CD4-positive, alpha-beta T cell (primary cell): ENCODE measurements at regions not wholly inside any gene's neighbourhood (a gene's known extent, or its start where the extent isn't known, plus 50 kb on each side); places are given as distances from the start of the nearest gene placed in this dataset.

ENCODE experiments used
- ATAC-seq: fragments of 200-7000 bp; cut with Tn5 transposase; one replicate; pipeline ENCODE4 v1.10.0; 2022; ENCODE audit warnings: mild to moderate bottlenecking; ENCODE audit not compliant: poor library complexity
- CTCF ChIA-PET: fragments of 350-600 bp; sonication (Branson Sonifier 250); formaldehyde crosslinking; loops from one replicate; lab custom pipeline; 2021; ENCODE audit warnings: antibody characterized with exemption, inconsistent platforms; lab: Charles Lee
- POLR2A ChIA-PET: fragments of 350-600 bp; sonication (Branson Sonifier 250); formaldehyde crosslinking; loops from one replicate; lab custom pipeline; 2021; ENCODE audit warnings: antibody characterized with exemption, inconsistent platforms; lab: Charles Lee
- DNase-seq, 14 experiments: peaks; one replicate each; pipeline ENCODE4 v3.0.0-alpha.2; 2013 to 2020; ENCODE audit warnings: mixed read lengths in 2 of 14
- H3K27ac ChIP-seq, 2 donors: one replicate each; pipeline versions ENCODE4 v1.5.1 to v1.7.0; 2013; ENCODE audit warnings: low read length in 2 of 2, low read depth in 1 of 2, mild to moderate bottlenecking in 1 of 2
- H3K27me3 ChIP-seq, 2 experiments: 1 replicate in 1 of 2; 2 replicates in 1 of 2; pipeline versions ENCODE4 v1.6.1 to v1.7.0; 2013; ENCODE audit warnings: low read length in 2 of 2, control low read depth in 1 of 2, mild to moderate bottlenecking in 1 of 2, moderate library complexity in 1 of 2; ENCODE audit not compliant: insufficient read depth in 2 of 2, control insufficient read depth in 1 of 2
- H3K36me3 ChIP-seq: one replicate; pipeline ENCODE4 v1.6.1; 2013; ENCODE audit warnings: low read length, control low read depth; ENCODE audit not compliant: insufficient read depth
- H3K4me1 ChIP-seq: one replicate; pipeline ENCODE4 v1.6.1; 2013; ENCODE audit warnings: low read length, control low read depth; ENCODE audit not compliant: insufficient read depth
- H3K4me3 ChIP-seq: one replicate; pipeline ENCODE4 v1.5.1; 2013; ENCODE audit warnings: mild to moderate bottlenecking, low read length, moderate library complexity
- H3K9me3 ChIP-seq, 2 experiments: 1 replicate in 1 of 2; 2 replicates in 1 of 2; pipeline versions ENCODE4 v1.6.1 to v1.7.0; 2013; ENCODE audit warnings: low read length in 2 of 2, mild to moderate bottlenecking in 2 of 2, control low read depth in 1 of 2, moderate library complexity in 1 of 2; ENCODE audit not compliant: control insufficient read depth in 1 of 2, insufficient read depth in 1 of 2
- H3K27ac Mint-ChIP-seq: one replicate; pipeline ENCODE4 v1.8.0; 2020; ENCODE audit warnings: mixed read lengths
- H3K27me3 Mint-ChIP-seq: one replicate; pipeline ENCODE4 v1.8.0; 2021; ENCODE audit warnings: mixed read lengths
- H3K36me3 Mint-ChIP-seq: one replicate; pipeline ENCODE4 v1.8.0; 2021; ENCODE audit warnings: low read depth, mixed read lengths
- H3K4me1 Mint-ChIP-seq: one replicate; pipeline ENCODE4 v1.8.0; 2021; ENCODE audit warnings: low read depth, mixed read lengths
- H3K4me3 Mint-ChIP-seq: one replicate; pipeline ENCODE4 v1.8.0; 2020; ENCODE audit warnings: mild to moderate bottlenecking, mixed read lengths
- H3K9me3 Mint-ChIP-seq: one replicate; pipeline ENCODE4 v1.8.0; 2020; ENCODE audit warnings: mixed read lengths
- intact Hi-C, 2 experiments: fragments of 100-400 bp; cut with DNase I in 1 of 2; cut with micrococcal nuclease in 1 of 2; formaldehyde crosslinking; loops; one replicate each; pipeline versions ENCODE4 v1.15.1 to v1.9.0; 2023 to 2025; cut with DNase I, micrococcal nuclease
- TF ChIP-seq, protein P1 (sequence below): fragments of 200-600 bp; IDR thresholded peaks from one replicate; pipeline ENCODE4 v1.8.0; 2022; ENCODE audit warnings: antibody characterized with exemption, mild to moderate bottlenecking

DNA sequence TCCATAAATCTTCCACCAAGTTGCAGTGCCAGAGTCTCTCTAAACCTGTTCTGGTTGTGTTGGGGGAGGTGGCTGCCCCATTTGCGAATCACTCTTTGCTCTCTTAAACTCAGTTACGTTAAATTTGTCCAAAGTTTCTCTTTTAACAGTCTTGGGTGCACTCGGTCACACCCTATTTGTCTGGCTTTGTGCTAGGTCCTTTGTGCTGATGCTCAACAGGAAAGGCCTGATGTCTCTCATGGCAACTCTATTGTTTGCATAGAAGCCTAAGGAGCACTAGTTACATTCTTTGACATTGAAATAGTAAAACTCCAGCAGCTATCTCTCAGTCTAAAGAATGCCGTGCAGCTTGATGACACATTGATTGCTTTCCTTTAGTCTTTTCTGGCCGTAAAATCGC lies 105.1 kb downstream of the TRMT11 start:
- POLR2A ChIA-PET = no interaction called here
- Histone ChIP-seq H3K27me3 (no peaks in the 10 kb centered on the region), H3K4me1 (no peaks in the 10 kb centered on the region), H3K9me3 (no peaks in the 10 kb centered on the region), H3K27ac (no peak overlapping the region), H3K36me3 (no peaks in the 10 kb centered on the region), H3K4me3 (no peak overlapping the region)
- TF ChIP-seq, protein P1, sequence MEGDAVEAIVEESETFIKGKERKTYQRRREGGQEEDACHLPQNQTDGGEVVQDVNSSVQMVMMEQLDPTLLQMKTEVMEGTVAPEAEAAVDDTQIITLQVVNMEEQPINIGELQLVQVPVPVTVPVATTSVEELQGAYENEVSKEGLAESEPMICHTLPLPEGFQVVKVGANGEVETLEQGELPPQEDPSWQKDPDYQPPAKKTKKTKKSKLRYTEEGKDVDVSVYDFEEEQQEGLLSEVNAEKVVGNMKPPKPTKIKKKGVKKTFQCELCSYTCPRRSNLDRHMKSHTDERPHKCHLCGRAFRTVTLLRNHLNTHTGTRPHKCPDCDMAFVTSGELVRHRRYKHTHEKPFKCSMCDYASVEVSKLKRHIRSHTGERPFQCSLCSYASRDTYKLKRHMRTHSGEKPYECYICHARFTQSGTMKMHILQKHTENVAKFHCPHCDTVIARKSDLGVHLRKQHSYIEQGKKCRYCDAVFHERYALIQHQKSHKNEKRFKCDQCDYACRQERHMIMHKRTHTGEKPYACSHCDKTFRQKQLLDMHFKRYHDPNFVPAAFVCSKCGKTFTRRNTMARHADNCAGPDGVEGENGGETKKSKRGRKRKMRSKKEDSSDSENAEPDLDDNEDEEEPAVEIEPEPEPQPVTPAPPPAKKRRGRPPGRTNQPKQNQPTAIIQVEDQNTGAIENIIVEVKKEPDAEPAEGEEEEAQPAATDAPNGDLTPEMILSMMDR = no peak
- H3K27ac Mint-ChIP-seq = no peak overlapping the region
- ATAC-seq (no peak), DNase-seq (no peak)
- H3K4me3 Mint-ChIP-seq = no peak overlapping the region
- H3K36me3 Mint-ChIP-seq = peaks cover 4% of the 10 kb centered on the region
- H3K4me1 Mint-ChIP-seq = no peaks in the 10 kb centered on the region
- H3K27me3 Mint-ChIP-seq = no peaks in the 10 kb centered on the region
- H3K9me3 Mint-ChIP-seq = no peaks in the 10 kb centered on the region
- CTCF ChIA-PET = no interaction called here
- intact Hi-C loops = no loop called here

DNA sequence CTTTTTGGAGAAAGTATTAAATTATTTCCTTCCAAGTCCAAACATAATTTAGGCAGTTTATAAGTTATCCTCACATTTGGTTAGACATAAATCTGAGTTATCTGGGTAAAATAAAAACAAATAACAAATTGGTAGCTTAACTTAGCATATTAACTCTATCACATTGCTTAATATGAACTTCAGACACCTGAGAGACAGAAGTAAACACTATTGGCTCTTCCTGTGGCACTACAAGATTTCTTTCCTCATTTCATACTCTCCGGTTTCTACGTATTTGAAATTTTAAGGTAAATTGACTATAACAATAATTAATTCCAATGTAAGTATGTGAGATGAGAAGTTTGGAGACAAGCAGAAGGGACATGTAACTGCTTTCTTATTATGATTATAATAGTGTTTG lies 106.8 kb downstream of the TRMT11 start:
- Histone ChIP-seq H3K36me3 (no peaks in the 10 kb centered on the region), H3K27ac (no peak overlapping the region), H3K4me1 (no peaks in the 10 kb centered on the region), H3K9me3 (no peaks in the 10 kb centered on the region), H3K4me3 (no peak overlapping the region), H3K27me3 (no peaks in the 10 kb centered on the region)
- Mint-ChIP-seq H3K4me1 (no peaks in the 10 kb centered on the region), H3K27ac (no peak overlapping the region), H3K9me3 (no peaks in the 10 kb centered on the region), H3K36me3 (peaks cover 4% of the 10 kb centered on the region), H3K4me3 (no peak overlapping the region), H3K27me3 (no peaks in the 10 kb centered on the region)
- ChIA-PET CTCF (interaction anchor here (1.5 kb wide), 1 partner anchor 13 kb away, joined by 4 read pairs; no protein-coding TSS in a partner anchor), POLR2A (no interaction called here)
- DNase-seq (no peak), ATAC-seq (no peak)
- intact Hi-C loops = no loop called here
- TF ChIP-seq, protein P1 = no peak

GRCh38 chr6:126094411-126094810 lies 108.1 kb downstream of the TRMT11 start:
- ChIA-PET POLR2A (no interaction called here), CTCF (no interaction called here)
- Mint-ChIP-seq H3K27me3 (no peaks in the 10 kb centered on the region), H3K27ac (no peak overlapping the region), H3K4me3 (no peak overlapping the region), H3K36me3 (peaks cover 4% of the 10 kb centered on the region), H3K9me3 (no peaks in the 10 kb centered on the region), H3K4me1 (no peaks in the 10 kb centered on the region)
- ATAC-seq = no peak
- Histone ChIP-seq H3K36me3 (no peaks in the 10 kb centered on the region), H3K9me3 (no peaks in the 10 kb centered on the region), H3K27me3 (no peaks in the 10 kb centered on the region), H3K27ac (no peak overlapping the region), H3K4me1 (no peaks in the 10 kb centered on the region), H3K4me3 (no peak overlapping the region)
- intact Hi-C loops = no loop called here
- DNase-seq = no peak
- TF ChIP-seq, protein P1 = no peak
